ENCODE measurements at regions not wholly inside any gene's neighbourhood (a gene's known extent, or its start where the extent isn't known, plus 50 kb on each side); places are given as distances from the start of the nearest gene placed in this dataset.

DNA sequence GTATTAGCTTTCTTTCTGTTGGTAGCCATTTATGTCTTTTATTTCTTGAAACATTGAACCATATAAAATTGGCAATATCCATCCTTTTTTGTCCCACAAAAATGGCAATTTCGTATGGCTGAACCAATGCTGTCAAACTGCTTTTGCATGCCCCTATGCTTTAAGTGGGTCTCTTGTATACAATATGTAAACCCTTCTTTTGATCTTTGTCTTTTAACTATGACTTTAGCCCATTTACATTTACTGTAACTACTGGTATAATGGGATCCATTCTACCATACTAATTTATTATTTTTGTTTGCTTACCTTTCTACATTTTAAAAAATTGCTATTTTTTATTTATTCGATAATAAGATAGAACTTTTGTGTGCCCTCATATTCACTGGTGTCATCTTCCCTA is 93.4 kb downstream of the TENT4A start:
- DNase-seq = no peak

DNA sequence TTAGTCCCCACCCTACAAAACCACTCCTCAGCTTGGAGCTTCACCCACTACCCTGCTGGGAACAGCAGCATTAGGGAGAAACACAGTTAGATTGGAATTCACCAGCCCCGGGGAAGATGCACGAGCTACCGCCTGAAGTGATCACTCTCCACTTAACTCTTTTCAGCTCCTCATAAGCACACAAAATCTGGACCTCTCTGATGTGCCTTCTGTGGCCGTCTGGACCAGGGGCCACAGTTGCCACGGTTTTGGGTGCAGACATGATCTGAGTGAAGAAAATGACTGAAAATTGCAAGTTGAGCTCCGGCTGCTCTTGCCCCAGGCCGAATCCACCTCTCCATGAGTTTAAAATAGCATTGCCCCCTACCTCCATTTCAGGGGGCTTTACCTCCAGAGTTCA is 95.2 kb downstream of the TENT4A start:
- DNase-seq = no peak

DNA sequence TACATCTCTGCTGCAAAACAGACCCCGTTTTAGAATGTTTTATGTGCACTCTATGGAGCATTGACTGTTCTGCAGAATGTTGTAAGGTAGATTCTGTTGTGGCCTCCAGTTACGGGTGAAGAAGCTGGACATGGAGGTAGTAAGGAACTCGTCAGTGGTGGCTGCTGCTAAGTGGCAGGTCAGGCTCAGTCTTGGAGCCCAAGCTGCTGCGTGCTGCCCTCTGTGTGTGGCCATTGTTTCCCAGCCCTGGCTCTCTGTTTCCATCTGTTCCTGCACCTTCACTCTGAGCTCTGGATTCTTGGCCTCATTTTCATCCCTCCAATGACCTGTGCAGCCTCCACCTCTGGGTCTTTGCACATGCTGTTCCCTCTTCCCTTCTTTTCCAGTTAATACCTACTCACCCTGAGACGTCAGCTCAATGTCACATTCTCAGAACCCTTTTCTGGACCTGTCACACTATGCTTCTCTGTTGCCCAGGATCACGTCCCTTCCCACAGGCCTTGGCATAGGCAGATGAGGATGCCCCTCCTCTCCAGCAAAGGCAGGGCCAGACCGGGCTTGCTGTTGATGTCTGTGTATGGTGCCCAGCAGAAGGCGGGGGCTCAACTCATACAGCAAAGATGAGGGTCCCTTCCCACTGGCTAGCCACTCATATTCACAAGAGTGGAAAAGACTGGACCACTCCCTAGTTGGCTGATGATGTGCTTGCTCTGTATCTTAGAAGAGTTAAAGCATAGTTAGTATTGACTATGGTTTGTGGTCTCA is 97.6 kb downstream of the TENT4A start:
- no peak for DNase-seq

DNA sequence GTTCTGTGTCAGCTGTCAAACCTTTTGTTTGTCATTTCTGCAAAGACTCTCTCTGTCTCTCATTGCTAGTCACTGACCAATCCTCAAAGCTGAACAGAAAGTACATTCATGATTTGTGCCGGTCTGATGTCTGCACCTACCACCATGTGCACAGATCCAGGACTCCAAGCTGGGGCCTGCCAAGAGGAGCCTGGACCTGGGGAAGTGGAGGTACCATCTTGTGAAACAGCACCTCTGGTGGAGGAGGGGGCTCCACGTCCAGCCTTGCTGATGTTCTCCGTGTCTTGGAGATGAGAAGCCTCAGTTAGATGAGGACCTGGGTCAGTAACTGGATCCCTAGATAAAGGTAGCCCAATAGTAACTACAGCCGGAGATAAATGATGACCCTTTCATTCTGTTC is 98.9 kb downstream of the TENT4A start:
- no peak for DNase-seq

DNA sequence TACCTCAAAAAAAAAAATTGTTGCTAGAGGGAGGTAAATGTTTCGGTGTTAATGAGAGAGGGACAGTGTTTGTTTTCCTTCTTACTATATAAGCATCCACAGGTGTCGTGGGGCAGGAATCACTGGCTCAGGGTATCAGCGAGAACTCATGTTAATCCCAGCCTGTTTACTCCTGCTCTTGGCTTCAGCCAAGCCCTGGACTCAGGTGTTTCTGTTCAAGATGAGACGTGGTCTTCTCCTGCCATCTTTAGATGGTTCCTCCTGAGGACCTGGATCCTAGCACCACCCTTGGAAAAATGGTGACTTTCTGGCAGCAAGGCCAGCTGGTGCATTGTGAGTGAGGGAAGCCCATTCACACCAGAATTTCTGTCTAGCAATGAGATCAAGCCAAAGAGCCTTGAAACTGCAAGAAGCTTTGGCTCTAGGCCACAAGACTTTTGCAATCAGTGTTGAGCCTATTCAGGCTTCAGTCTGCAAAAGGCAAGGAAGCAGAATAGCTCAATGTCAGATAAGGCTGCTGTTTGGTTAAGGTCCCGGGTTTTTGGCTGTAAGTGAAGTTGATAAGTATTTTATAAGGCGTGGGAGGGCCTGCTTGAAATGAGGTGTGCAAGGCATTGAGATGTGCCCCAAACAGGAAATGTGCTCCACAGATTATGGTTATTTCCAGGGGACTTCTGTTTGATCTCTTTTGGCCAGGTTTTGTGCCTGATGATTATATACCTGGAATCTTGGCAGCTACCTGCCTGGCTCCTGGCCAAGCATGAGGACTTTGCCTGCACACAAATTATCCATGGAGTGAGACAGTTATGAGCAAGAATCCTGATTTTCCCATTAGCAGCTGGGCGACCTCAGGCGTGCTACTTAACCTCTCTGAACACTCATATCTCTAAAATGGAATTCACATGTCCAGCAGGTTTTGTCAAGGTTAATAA is 99.8 kb downstream of the TENT4A start:
- no peak for DNase-seq

DNA sequence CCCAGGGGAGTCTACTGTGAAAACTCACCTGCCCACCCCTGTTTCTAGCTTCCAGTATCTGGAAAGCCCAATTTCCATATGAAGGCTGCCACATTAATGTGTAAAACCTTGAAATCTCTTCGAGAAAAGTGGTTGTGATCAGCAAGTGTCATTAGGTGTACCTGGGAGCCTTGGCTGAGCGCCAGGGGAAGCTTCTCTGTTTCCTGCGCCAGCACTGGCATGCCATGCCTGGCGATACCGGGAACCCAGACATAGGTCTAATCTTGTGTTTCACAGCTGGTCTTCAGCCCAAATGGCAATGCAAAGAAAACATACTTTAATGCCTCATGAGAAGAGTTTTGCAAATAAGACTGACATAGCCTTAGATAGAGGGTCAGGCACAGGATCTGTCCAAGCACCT is 101.6 kb downstream of the TENT4A start:
- no peak for DNase-seq

DNA sequence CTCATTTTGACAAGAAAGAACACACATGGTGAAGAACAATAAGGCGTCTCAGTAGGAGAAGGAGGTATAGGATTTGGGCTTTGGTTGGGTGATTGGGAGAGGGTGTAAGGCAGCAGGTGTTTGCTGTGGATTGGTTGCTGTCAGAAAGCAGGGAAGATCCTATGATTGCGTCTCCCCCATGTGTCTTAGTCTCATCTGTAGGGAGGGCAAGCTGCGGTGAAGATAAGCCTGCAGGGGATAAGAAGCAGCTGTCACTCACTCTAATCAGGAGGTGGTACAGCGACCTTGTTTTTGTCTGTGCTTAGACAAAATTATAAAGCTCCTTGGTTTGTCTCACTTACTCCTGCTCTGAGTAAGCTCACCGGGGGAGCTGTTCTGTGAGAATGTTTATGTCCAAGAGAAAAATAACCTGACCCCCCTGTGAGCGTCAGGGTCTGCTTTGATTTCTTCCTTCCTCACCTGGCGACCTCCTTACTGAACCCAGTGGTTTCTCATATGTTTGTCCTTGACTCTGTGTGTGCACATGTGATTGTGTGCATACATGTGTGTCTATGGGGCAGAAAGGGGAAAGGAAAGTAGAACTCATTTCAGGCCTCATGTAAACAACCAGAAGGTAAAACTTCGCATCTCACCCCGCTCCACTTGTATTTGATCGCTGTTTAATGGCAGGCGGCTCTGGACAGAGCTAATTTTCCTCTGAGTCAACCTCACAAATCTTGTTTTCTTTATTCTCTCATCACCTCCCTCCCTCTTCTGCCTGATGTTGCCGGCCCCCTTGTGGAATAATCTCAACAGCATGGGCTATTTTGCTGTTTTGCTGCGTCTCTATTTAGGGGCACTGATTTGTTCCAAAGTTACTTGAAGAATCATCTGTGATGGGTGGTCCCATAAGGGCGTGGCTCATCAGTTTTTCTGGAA is 105.6 kb downstream of the TENT4A start:
- DNase-seq = no peak

DNA sequence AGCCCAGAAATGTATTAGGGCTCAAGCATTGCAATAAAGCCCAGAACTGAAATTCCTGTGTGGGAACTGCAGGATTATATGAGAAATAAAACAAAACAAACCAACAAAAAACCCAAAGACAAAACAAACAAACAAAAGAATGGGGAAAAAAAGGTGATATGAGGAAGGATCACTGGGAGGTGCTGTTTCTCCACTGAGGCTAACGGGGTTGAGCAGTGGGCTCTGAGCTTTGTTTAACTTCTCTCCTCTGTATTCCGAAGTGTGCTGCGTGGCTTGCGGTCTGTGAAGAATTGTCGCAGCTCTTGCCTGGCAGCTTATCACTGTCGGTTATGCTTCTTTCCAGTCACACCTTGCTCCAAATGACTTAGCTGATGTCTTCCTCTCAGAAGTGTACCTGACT is 106.3 kb downstream of the TENT4A start:
- DNase-seq = no peak

DNA sequence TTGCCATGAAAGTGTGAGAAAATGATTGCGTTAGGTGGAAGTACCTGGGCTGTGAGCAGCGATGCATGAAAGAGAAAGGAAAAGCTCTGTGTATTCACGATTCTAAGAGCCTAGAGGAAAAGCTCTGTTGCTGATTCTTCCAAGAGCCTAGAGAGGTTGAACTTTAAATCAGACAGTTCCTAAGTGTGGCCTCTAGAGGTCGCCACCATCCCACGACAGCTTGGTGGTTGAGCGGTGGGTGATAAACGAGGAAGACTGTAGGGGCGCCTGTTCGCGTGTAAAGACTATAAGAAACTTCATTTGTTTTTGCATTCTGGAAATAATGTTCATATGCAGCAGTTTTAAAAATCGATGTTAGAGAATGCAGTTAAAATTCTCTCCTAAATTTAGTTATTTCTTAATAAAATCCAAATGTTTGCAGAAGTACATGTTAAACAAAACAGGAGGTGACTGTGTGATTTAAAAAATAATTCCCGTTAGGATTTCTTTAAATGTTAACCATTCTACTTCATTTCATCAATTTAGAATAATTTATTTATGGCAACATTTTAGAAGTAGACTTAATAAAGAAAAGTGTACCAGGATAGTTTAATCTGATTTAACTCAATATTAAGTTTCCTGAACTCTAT is 107.7 kb downstream of the TENT4A start:
- peak; percentile 65 for DNase-seq

DNA sequence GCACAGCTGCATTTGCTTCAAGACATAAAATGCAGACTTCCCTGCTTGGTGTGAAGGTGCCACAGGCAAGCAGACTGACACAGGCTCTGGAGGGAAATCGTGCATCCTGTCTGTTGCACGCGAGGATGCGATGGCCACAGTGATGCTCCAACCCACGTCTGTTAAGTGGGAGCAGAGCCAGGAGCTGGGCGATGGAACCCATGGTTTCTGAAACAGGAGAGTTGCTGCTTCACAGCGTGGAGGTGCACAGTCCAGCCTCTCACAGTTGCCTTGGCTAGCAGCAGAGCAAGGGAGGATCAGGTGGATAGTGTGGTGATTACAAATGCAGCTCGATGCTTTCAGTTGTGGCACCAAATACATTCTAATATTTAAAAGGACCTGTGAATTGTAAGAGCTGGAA is 108.8 kb downstream of the TENT4A start:
- DNase-seq = no peak

DNA sequence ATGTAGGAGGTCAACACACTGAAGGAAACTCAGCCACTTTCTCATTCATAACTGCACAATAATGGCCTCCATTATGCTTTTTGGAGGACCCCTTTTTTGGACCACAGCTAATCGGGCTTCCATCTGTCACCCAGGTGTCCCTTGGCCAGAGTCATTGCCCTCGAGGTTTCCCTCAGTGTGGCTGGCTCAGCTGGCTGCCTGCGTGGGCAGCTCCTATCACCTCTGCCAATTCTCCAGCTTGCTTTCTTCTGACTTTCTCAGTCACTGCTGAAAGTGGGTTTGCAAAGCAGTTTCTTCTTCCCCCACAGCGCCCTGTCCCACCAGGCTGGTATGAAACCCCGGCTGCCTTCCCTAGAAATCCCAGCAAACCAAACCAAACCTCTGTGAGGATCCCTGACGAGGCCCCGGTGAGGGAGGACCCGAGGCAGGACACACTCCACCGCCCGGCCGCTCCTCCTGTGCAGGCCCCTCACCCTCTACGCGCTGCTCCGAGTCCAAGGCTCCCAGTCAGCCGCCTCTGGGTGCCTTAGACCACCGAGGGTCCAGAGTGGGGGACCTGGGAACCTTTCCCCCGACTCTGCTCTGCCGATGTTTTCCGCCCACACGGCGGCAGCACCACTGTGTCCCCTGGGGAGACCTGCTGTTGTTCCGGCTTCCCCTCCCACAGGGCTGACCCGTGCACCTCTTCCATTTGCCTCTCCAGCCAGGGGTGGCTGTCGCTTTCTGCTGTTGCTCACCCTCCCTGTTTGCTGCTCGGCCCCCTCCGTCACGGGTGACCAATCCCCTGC is 109.5 kb downstream of the TENT4A start:
- DNase-seq = no peak

DNA sequence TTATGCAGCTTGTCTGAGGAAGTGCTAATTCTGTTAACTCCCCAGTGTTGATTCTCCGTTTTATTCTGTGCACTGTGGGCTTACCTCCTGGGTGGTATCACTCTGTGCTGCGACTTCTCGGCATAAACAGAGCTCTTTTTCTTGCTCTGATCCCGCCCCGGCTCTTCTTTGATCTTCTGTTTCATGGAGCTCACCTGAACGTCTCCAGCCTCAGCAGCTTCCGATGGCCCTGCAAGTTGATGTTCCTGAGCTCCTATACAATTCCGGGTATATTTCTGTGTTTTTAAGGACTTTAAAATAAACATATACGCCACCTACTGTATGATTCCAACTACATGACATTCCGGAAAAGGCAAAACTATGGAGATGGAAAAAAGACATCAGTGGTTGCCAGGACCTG is 110.8 kb downstream of the TENT4A start:
- DNase-seq = no peak

DNA sequence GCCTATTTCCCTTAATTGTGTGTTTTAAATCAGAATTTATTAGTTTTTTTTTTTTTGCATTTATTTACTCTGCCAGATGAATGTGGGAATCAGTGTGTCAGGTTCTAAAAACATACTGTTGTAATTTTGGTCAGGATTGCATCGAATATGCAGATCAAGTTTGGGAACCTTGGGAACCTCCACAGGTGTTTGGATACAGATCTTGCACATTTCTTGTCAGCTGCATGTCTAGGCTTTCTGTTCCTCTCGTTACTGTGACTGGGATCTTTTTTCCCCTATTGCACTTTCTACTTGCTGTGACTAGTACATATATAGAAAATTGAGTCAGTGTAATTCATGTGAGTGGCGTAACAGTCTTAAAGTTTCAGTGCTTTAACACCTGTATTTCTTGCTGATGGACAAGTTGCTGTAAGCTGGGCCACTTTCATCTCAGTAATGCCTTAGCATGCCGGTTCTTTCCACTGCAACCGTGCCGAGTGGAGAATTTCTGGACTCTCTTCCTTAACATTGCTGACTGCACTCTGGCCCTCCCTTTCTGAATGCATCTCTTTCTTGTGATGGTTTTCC is 112.5 kb downstream of the TENT4A start:
- no peak for DNase-seq

DNA sequence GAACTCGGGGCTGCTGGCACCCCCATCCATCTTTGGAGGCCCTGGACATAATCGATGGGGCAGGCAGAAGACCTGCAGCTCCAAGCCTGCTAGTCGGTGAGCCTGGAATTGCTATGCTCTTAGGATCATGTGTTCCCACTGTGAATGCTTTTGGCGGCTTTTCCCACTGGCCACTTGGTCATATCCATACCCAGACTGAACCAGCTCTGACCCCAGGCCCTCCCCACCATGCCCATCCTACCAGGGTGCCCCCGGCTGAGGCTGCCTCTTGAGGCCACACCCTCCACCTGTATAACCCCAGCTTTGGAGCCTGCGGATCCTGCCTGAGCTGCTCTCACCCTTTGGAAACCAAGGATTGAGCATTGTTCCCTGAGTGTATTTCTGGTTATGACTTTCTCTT is 113.5 kb downstream of the TENT4A start:
- no peak for DNase-seq

DNA sequence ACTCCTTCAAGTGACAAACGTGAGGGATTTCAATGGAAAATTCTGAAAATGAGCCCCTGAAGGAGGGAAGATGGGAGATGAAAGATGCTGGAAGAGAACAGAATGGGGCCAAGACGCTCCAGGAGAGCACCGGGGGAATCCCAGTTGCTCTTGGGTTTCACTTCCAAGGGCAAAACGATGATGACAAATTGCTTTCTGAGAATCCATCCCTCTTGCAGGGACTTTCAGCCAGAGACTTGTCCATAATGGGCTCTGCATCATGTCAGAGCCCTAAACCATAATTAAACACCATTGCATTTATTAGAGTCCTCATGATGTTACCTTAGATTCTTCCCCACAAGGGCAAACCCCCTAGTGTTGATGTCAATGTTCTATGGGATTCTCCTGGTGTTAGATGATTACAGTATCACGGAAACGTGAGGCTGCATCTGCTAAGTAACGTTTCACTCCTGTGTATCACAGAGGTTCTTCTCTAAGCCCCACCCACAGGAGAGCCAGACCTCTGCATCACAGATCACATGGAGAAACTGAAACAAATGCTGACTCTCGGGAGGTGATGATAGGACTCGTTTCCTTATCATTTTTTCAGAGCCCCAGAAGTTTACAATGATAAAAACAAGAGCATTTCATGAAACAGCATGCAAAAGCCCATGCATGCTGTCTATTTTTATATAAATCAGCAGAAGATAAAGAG is 114.4 kb downstream of the TENT4A start:
- peak; percentile 57 for DNase-seq

DNA sequence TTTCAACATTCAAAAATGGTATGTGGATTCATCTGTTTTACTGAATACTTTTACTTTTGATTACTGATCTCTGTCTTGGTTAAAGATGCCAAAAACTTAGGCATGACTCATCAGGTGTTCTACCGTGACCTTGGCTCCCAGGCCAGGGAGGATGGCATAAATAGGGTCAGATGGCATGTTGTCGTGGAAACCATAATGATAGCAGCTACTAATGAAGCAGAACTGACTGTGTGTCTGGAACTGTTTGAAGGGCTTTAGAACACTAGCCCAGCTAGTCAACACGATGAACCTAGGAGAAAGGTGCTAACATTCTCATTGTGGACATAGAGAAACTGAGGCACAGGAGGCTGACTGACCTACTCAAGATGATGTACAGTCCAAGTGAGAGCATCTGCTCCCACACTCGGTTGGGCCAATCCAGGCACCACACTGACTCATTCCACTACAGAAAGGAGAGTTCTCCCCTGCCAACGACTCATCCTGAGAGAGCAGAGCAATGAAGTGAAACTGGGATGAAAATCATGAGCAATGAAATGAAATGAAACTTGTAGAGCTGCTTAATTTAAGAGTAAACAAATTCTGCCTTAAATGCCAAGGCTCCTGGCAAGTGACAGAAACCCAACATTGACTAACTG is 116.0 kb downstream of the TENT4A start:
- DNase-seq = peak; percentile 69

DNA sequence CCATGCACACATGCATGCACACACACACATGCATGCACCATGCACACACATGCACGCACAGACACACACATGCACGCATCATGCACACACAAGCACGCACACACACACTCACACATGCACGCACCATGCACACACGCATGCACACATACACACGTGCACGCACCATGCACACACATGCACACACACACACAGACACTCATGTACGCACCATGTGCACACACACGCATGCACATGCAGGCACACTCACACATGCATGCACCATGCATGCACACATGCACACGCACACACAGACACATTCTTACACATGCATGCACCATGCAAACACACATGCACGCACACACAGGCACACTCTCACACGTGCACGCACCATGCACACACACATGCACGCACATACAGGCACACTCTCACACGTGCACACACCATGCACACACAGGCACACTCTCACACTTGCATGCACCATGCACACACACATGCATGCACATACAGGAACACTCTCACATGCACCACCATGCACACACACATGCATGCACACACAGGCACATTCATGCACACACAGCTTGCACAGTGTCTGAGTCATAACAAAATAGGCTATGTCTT is 117.5 kb downstream of the TENT4A start:
- DNase-seq = no peak

DNA sequence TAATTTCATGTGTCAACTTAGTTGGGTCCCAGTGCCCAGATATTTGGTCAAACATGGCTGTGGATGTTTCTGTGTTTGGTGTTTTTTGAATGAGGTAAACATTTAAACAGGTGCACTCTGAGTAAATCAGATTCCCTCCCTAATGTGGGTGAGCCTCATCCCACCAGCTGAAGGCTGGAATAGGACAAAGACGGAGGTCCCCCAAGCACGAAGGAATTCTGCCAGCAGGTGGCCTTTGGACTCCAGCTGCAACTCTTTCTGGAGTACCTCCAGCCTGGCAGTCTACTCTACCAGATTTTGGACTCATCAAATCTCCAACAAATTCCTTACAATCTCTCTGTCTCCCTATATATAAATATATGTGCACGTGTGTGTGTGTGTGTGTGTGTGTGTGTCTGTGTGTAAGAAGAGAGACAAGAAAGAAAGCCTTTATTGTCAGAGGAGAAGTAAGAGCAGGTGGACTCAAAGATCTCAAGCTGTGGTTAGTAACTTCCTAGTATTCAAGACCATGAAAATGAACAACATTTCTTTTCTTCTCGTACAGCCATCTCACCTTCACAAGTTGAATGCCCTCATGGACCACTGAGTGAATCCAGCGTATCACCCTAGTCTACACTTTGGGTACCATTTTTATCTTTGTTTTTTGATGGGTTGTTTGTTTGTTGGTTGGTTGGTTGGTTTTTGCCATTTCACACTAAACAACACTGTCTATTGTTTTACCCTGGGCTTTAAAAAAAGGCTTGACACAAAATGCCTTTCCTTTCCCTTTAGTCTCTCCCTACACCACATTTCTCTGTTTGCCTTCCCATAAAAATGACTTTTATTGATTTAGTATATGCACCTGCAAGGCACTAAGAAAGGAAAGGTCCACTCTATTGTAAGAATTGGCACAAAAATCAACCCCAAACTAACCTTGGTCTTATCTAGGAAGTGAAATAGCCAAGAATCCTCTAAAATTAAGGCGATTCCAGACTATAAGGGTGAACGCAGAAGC is 118.7 kb downstream of the TENT4A start:
- DNase-seq = no peak

DNA sequence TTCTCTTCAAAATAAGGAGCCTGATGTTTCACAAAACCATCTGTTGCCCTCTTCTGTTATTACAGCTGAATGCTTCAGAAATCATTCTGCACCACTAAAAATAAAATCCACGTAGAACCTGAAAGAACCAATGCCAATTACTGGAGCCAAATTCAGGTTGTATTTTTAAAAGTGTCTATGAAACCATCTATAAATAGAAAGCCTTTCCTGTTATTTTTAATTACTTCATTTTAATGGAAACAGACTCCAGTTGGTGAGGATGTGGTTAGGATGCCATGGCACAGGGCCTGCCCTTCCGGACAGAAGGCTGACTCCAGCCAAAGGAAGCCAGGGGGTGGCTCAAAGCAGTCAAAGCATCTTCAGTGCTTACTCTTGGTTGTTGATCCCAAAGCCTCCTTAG is 119.8 kb downstream of the TENT4A start:
- DNase-seq = no peak

Data from stimulated activated CD4-positive, alpha-beta T cell treated with anti-CD3 and anti-CD28 coated beads, Interleukin-15, amount 100 ng/mL, for 24 hours (primary cell).